ENCODE measurements at regions not wholly inside any gene's neighbourhood (a gene's known extent, or its start where the extent isn't known, plus 50 kb on each side); places are given as distances from the start of the nearest gene placed in this dataset.

GRCh38 chrX:9196961-9197640 is 163.2 kb upstream of the FAM9B start:
- DNase-seq, result no peak

DNA sequence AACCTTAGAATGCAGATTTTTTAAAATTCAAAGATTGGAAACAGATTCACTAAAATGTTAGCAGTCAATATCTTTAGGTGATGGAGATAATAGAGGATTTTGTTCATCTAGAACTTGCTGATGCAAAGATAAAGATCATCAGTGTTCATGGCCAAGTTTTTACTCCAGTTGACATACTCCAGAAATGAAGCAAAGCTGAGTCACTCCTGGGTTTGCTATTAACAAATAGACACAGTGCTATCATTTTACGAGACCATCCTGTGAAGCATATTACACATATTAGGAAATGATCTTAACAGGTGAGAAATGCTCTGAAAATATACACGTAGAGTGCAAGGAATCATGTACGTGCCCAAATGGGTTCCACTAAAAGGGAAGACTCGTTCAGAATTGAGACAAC is 170.6 kb upstream of the FAM9B start:
- DNase-seq, result no peak

DNA sequence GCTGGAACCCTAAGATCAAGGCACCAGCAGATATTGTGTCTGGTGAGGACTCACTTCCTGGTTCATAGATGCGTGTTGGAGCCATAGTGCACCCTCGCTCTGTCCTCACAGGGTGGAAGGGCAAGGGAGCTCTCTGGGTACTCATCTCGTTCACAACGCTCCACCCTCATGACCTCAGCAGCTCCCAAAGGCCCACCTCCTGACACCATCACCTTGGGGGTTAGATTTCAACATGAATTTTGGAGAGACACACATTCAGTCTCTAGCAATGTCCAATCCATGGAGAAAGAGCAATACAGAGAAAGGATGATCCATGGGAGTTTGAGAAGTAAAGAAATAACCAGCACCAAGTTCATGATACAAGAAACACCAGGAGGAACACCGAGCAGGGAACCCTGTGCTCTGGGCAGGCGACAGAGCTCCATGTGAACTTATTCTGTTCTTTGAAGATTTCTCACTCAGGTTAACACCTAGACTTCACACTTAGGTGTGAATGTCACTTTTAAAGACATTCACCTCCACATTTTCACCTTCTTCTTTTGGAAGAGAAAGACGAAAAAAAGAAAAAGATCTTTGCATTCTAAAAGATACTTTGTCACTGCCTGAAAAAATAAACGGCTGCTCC is 171.8 kb upstream of the FAM9B start:
- DNase-seq, result no peak

DNA sequence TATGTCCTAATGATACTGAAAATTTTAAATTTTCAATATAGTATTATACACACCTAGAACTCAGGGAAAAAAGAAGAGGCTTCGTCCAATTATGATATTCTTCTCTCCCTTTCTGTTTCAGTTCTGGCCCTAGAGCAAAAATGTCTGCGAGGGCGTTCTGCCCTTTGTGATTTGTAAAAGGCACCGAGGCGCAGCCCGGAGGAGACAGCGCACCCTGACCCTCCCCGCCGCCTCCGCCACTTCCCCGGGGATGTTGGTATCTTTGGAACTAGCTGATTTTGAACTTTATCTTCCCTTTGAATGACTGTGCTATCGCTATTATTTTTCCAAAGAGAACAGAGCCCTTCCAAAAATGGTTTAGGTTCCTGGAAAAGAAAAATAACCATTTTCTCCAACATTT is 173.2 kb upstream of the FAM9B start:
- DNase-seq, result no peak

- DNase-seq, result no peak
These were observed 177.3 kb upstream of the FAM9B start for GRCh38 chrX:9211269-9211668.

GRCh38 chrX:9221781-9222180 is 187.9 kb upstream of the FAM9B start:
- no peak for DNase-seq

DNA sequence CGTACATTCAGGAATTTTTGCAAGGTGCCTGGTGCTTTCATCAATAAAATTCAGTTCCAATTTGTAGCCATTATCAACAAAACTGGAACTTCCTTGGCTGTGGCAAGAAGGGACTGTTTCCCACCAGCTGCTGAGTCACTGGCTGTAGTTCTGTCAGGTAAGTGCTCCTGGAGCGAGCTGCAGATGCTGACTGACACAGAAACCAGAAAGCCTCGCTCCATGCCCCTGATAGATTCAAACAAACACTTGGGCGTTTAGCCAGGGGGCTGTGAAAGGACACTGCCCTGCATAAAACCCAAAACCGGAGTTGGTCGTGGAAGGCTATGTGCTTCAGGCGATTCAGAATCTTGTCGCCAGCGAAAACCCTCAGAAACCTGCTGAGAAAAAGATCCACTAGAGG is 188.4 kb upstream of the FAM9B start:
- DNase-seq, result no peak

DNA sequence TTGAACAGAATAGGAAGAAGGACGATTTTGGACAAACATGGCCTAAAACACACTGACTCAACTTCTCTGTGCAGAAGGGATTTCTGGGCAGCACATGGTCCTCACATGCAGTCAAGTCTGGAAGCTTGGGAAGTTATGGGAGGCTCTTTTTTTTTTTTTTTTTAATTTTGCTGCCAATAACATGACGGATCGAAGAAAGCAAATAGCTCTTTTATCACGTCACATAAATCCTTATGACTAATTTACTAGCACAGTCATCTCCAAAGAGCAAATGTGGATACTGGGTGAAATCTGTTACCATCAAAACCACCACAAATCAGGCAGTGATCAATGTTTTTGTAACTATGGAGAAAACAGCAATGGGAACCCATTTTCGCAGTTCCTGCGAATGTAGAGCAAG is 193.3 kb upstream of the FAM9B start:
- no peak for DNase-seq

GRCh38 chrX:9231491-9231890 is 197.6 kb upstream of the FAM9B start:
- no peak for DNase-seq

DNA sequence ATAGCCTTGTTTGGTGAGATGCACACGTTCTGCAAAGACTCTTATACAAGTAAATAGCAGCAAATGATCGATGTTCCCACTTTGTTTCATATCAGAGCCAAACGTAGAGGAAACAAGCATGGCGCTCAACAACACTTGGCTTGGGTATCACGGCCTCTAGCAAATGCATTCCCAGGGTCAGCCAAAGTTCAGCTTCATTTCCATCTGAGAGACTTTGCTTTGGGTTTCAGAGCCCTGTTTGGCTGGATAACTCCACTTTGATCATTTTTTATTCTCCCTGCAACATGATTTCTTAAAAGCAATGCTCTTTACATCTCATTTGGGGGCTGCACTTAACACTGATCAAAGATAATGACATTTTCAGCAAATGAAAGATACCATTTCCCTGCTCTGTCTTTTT is 199.2 kb upstream of the FAM9B start:
- DNase-seq, result no peak

GRCh38 chrX:9234315-9234714 is 200.4 kb upstream of the FAM9B start:
- no peak for DNase-seq

GRCh38 chrX:9235722-9236121 is 201.8 kb upstream of the FAM9B start:
- no peak for DNase-seq

GRCh38 chrX:9240956-9241355 is 207.0 kb upstream of the FAM9B start:
- DNase-seq, result no peak

GRCh38 chrX:9241427-9241826 is 207.5 kb upstream of the FAM9B start:
- DNase-seq, result no peak

DNA sequence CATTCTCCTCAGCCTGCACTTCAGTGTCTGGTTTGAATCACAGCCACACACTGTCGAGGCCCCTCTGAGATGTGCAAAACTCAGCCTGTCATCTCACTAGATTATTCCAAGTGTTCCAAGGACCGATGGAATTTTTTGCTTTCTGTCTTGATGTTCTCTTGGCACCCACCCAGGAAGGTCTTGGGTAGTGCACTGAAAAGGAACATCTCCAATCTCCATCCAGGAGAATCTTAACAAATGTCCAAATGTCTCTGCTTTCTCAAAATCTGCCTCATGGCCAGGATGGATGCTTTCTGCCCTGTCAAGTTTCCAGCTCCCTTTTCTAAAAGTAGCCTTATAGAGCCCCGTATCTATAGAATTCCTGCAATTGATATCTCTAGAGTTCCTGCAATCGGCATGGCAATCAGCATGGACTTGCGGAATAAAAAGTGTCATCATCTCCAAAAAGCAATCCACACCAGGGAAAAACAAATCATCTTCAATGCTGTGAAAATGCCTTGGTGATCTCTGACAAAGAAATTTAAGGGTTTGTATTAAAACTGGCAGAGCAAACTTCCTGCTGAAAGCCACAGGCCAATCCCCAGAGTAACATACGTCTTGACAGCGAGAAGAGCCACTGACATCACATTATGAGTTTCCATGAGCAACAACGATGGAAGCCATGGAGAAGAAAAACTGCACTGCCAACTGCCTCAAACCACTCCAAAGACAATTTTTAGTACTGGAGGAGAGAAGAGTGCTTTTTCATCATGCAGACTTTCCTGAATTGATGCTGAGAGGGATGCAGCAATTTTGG is 215.3 kb upstream of the FAM9B start:
- no peak for DNase-seq

- DNase-seq, result no peak
These were observed 212.7 kb upstream of the TBL1X start for GRCh38 chrX:9252182-9252581.

DNA sequence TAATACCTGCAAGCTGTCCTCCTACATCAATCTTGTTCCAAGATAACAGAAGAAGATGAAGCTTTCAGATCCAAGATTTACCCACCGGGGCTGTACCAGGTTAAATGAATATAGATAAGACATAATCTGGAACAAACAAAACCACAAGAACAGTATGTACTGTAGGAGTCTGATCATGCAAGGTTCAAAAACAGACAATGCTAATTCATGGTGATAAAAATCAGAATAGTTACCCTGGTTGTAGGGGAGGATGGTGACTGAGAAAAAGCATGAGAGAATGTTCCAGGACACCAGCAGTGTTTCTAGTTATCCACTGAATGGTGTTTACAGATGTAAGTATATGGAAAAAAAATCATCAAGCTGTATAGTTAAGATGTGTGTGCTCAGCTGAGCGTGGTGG is 211.6 kb upstream of the TBL1X start:
- no peak for DNase-seq

DNA sequence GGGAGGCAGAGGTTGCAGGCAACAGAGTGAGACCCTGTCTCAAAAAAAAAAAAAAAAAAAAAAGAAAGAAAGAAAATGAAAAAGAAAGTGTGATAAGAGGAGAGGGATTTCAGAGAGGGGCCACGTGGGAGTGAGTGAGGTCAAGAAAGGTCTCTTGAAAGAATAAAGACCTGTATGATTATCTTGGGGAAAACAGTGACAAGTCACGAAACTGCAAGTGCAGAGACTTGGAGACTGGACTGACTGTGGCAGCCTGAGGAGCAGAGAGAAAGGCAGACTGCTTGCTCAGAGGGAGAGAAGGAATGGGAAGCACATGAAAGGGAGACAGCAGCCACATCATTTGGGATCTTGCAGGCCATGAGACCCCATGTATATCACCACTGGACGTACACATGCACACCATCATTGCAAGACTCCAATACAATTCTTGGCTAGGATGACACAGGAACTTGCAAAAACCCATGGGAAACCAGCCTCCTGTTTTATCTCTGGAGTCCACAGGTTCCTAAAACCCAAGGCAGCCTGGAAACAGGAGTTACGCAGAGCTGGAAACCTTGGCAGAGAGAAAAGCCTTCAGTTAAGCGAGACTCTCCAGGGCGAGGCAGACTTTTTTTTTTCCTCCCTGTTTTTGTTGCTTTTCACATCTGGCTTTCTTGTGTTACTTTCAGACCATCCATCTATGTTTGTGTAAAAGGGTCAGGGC is 207.0 kb upstream of the TBL1X start:
- no peak for DNase-seq

DNA sequence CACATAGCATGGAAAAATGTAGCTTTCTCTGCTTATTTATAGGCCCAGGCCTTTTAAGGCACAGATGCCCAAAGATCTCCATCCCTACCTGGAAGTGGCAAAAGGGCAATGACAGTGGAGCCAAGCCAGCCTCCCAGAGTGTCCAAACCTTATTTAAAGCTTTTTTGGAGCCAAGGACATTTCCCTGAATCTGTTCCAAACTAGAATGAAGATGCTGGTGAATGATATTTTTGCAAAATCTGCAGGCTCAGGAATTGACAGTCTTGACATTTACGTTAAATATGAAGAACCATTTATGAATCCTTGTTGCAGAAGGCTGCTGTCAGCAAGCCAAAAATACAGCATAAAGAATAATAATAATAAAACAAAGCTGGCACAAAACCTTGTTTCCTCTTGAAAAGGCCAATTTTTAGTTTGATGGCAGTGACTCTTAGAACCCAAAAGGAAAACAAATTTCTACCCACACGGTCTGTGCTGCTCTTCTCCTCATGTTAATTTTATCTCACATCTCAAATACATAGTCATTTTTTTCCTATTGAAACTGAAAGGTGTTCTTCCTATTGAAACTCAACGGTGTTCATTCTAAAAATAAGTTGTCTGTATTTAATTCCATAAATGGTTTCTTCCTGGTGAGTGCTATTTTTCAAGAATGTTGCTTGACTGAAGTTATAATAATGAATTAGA is 206.3 kb upstream of the TBL1X start:
- DNase-seq, result no peak

GRCh38 chrX:9260603-9261002 is 204.3 kb upstream of the TBL1X start:
- DNase-seq, result no peak

DNA sequence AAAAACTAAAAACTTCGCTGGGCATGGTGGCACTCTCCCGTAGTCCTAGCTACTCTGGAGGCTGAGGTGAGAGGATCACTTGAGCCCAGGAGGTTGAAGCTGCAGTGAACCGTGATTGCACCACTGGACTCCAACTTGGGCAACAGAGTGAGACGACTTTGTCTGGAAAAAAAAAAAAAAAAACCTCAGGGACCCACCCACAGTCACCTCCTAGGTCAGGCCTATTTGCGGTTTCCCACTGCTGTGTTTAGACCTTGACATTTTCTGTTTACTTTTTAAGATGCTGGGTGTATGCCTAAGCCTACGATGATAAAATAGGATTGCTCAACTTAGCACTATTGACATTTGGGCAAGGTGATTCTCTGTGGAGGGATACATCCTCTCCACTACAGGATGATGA is 197.4 kb upstream of the TBL1X start:
- DNase-seq, result no peak

- DNase-seq, result no peak
These were observed 195.7 kb upstream of the TBL1X start for GRCh38 chrX:9269134-9269533.
